SK-N-SH (cell line): ENCODE measurements at regions not wholly inside any gene's neighbourhood (a gene's known extent, or its start where the extent isn't known, plus 50 kb on each side); places are given as distances from the start of the nearest gene placed in this dataset.

Experiments
- CTCF ChIA-PET: fragments of 300-600, 350-600 bp; formaldehyde crosslinking; extraction: SDS; loops from one replicate; lab custom pipeline; 2021; lab: Yijun Ruan, JAX
- POLR2A ChIA-PET: fragments of 350-600 bp; sonication (Branson Sonifier 250); formaldehyde crosslinking; extraction: SDS; loops from one replicate; lab custom pipeline; 2020; ENCODE audit warnings: antibody characterized with exemption, inconsistent platforms; lab: Yijun Ruan, JAX
- DNase-seq: peaks from one replicate; pipeline ENCODE4 v3.0.0; 2012
- H2AFZ ChIP-seq: fragments of 200-600 bp; sonication (generic); 2 replicates; pipeline ENCODE4 v1.8.1; 2016; ENCODE audit warnings: antibody characterized with exemption, mild to moderate bottlenecking, low read depth
- H3F3A ChIP-seq: fragments of 200-600 bp; sonication (generic); replicated peaks from 2 replicates; pipeline ENCODE3; 2016; ENCODE audit warnings: antibody characterized with exemption, mild to moderate bottlenecking; ENCODE audit not compliant: insufficient read depth
- H3K27ac ChIP-seq, 2 experiments: fragments of 200-500 bp in 1 of 2; fragments of 200-600 bp in 1 of 2; sonication (Bioruptor generic) in 1 of 2; sonication (generic), shearing (Covaris generic) in 1 of 2; 2 replicates each; pipeline versions ENCODE4 v1.5.1 to v1.6.1; 2014 to 2016; ENCODE audit warnings: low read depth in 2 of 2, inconsistent platforms in 1 of 2, low read length in 1 of 2, mild to moderate bottlenecking in 1 of 2, mixed read lengths in 1 of 2
- H3K27me3 ChIP-seq: fragments of 200-600 bp; sonication (generic), shearing (Covaris generic); 2 replicates; pipeline ENCODE4 v1.6.1; 2016; ENCODE audit warnings: mixed run types; ENCODE audit not compliant: insufficient read depth
- H3K36me3 ChIP-seq, 2 experiments: fragments of 200-500 bp in 1 of 2; fragments of 200-600 bp in 1 of 2; sonication (Bioruptor generic) in 1 of 2; sonication (generic) in 1 of 2; replicated peaks in 1 of 2; 2 replicates each; pipeline versions ENCODE3 to v1.5.1; 2014 to 2016; ENCODE audit warnings: low read length in 1 of 2, mild to moderate bottlenecking in 1 of 2; ENCODE audit not compliant: insufficient read depth in 2 of 2, control insufficient read depth in 1 of 2
- H3K4me1 ChIP-seq, 2 experiments: fragments of 200-500 bp in 1 of 2; fragments of 200-600 bp in 1 of 2; sonication (Bioruptor generic) in 1 of 2; sonication (generic), shearing (Covaris generic) in 1 of 2; 2 replicates each; pipeline versions ENCODE4 v1.5.1 to v1.6.1; 2014 to 2016; ENCODE audit warnings: low read depth in 1 of 2, low read length in 1 of 2, mixed run types in 1 of 2; ENCODE audit not compliant: insufficient read depth in 2 of 2, control insufficient read depth in 1 of 2
- H3K4me2 ChIP-seq: fragments of 200-600 bp; sonication (generic), shearing (Covaris generic); 2 replicates; pipeline ENCODE4 v1.6.1; 2017; ENCODE audit warnings: mixed run types
- H3K4me3 ChIP-seq, 2 experiments: fragments of 200-500 bp in 1 of 2; fragments of 200-600 bp in 1 of 2; sonication (Bioruptor generic) in 1 of 2; sonication (generic), shearing (Covaris generic) in 1 of 2; 2 replicates each; pipeline versions ENCODE4 v1.5.1 to v1.8.1; 2014 to 2016; ENCODE audit warnings: low read depth in 2 of 2, inconsistent platforms in 1 of 2, low read length in 1 of 2, mild to moderate bottlenecking in 1 of 2, mixed read lengths in 1 of 2, moderate library complexity in 1 of 2
- H3K79me2 ChIP-seq: fragments of 200-600 bp; sonication (generic); 2 replicates; pipeline ENCODE4 v1.8.1; 2017; ENCODE audit warnings: mild to moderate bottlenecking; ENCODE audit not compliant: insufficient read depth
- H3K9ac ChIP-seq: fragments of 200-600 bp; sonication (generic); 2 replicates; pipeline ENCODE4 v1.6.1; 2017; ENCODE audit warnings: mixed run types
- H3K9me2 ChIP-seq: fragments of 200-600 bp; sonication (generic); 2 replicates; pipeline ENCODE4 v1.6.1; 2017; ENCODE audit warnings: mixed run types
- H3K9me3 ChIP-seq: fragments of 200-600 bp; sonication (generic); 2 replicates; pipeline ENCODE4 v1.6.1; 2017; ENCODE audit warnings: mixed run types, mild to moderate bottlenecking, moderate library complexity
- H4K20me1 ChIP-seq: fragments of 200-600 bp; sonication (generic); 2 replicates; pipeline ENCODE4 v1.6.1; 2017; ENCODE audit warnings: mild to moderate bottlenecking, mixed run types; ENCODE audit not compliant: insufficient read depth
- EP300 ChIP-seq, 2 experiments: IDR thresholded peaks; 2 replicates each; pipeline versions ENCODE4 v1.4.0 to v1.6.1; 2012; ENCODE audit warnings: borderline replicate concordance in 1 of 2, low read depth in 1 of 2, low read length in 1 of 2
- FOXJ3 ChIP-seq: sonication (generic); formaldehyde crosslinking; IDR thresholded peaks from 2 replicates; pipeline ENCODE4 v1.5.1; 2020; ENCODE audit warnings: mild to moderate bottlenecking, missing genetic modification reagents
- GATA2 ChIP-seq: sonication (generic); formaldehyde crosslinking; IDR thresholded peaks from 2 replicates; pipeline ENCODE4 v1.5.0; 2020; ENCODE audit warnings: mild to moderate bottlenecking, missing genetic modification reagents
- JUND ChIP-seq: IDR thresholded peaks from 2 replicates; pipeline ENCODE4 v1.4.0; 2012
- MAX ChIP-seq: IDR thresholded peaks from 2 replicates; pipeline ENCODE4 v1.4.0; 2012; ENCODE audit warnings: low read depth
- NFIC ChIP-seq: IDR thresholded peaks from 2 replicates; pipeline ENCODE4 v1.4.0; 2012; ENCODE audit warnings: borderline replicate concordance
- RCOR1 ChIP-seq: fragments of 150-350 bp; IDR thresholded peaks from 2 replicates; pipeline ENCODE4 v1.6.1; 2017; ENCODE audit warnings: antibody characterized with exemption, low read length
- REST ChIP-seq: IDR thresholded peaks from 2 replicates; pipeline ENCODE4 v1.6.1; 2012; ENCODE audit warnings: mild to moderate bottlenecking, low read depth, low read length, moderate library complexity
- RFX5 ChIP-seq: IDR thresholded peaks from 2 replicates; pipeline ENCODE4 v1.6.1; 2012; ENCODE audit warnings: mild to moderate bottlenecking, improper control_type of control experiment, low read length
- SIN3A ChIP-seq: IDR thresholded peaks from 2 replicates; pipeline ENCODE4 v1.6.1; 2012; ENCODE audit warnings: low read depth, mild to moderate bottlenecking, low read length, moderate library complexity, borderline replicate concordance
- TAF1 ChIP-seq: IDR thresholded peaks from 2 replicates; pipeline ENCODE4 v1.6.1; 2012; ENCODE audit warnings: low read depth, mild to moderate bottlenecking, low read length, moderate library complexity, borderline replicate concordance
- ZBTB33 ChIP-seq: IDR thresholded peaks from 2 replicates; pipeline ENCODE4 v1.4.0; 2012; ENCODE audit warnings: low read depth, borderline replicate concordance
- WGBS: methylation state at CpG from one replicate; pipeline ENCODE4 v1.1.6; 2017; ENCODE audit warnings: low lambda C conversion rate; 5-methylcytosine and 5-hydroxymethylcytosine counted together

GRCh38 chr9:85347541-85347940, 394.2 kb downstream of the AGTPBP1 start:
- Histone ChIP-seq H3K36me3 (no peaks in the 10 kb centered on the region), H3K4me1 (no peaks in the 10 kb centered on the region), H3K79me2 (no peaks in the 10 kb centered on the region)
- TF ChIP-seq ZBTB33 (no peak), RCOR1 (no peak), SIN3A (no peak), JUND (no peak), GATA2 (no peak), TAF1 (no peak), EP300 (IDR thresholded peaks at IDR 0.05; ENCODE audit: borderline replicate concordance in 1 of 2, low read depth in 1 of 2, low read length in 1 of 2) (no peak), REST (no peak), MAX (no peak), NFIC (no peak)
- TF ChIP-seq, all 33 proteins: peak for 0
- ChIA-PET CTCF (no interaction called here), POLR2A (no interaction called here)
- Histone ChIP-seq H3K27ac (no peak overlapping the region), H3K4me2 (no peak overlapping the region), H3K9ac (no peak overlapping the region), H3K27me3 (no peaks in the 10 kb centered on the region), H3K9me3 (0 out of 2 replicates have a peak, but pooled peaks cover 3% of the 10 kb centered on the region), H2AFZ (no peak overlapping the region), H4K20me1 (no peaks in the 10 kb centered on the region), H3K9me2 (no peaks in the 10 kb centered on the region), H3K4me3 (no peak overlapping the region), H3F3A (no peaks in the 10 kb centered on the region)
- 32% methylated on average over 6 of the region's 6 CpGs for WGBS
- DNase-seq = no peak

GRCh38 chr9:85344901-85345300, 396.9 kb downstream of the AGTPBP1 start:
- Histone ChIP-seq H2AFZ (no peak overlapping the region), H3K9me2 (no peaks in the 10 kb centered on the region), H3K4me2 (no peak overlapping the region), H3K79me2 (no peaks in the 10 kb centered on the region), H3K9ac (no peak overlapping the region), H3K4me3 (no peak overlapping the region), H3K27me3 (no peaks in the 10 kb centered on the region), H3F3A (no peaks in the 10 kb centered on the region), H3K9me3 (0 out of 2 replicates have a peak, but pooled peaks cover 3% of the 10 kb centered on the region), H3K4me1 (no peaks in the 10 kb centered on the region; a peak in 1 of 4 replicates), H3K36me3 (no peaks in the 10 kb centered on the region), H3K27ac (no peak overlapping the region), H4K20me1 (no peaks in the 10 kb centered on the region)
- DNase-seq = no peak
- TF ChIP-seq FOXJ3 (no peak), RFX5 (no peak)
- ChIA-PET POLR2A (no interaction called here), CTCF (no interaction called here)
- 53% methylated on average over 4 of the region's 4 CpGs for WGBS
